Heart left ventricle (tissue), 16 donors: ENCODE measurements at regions not wholly inside any gene's neighbourhood (a gene's known extent, or its start where the extent isn't known, plus 50 kb on each side); places are given as distances from the start of the nearest gene placed in this dataset.
"Not testable (repeated sequence)": the region's sequence is repeated elsewhere in the genome, so short reads cannot be mapped to it uniquely, and the experiment has no call there.

Source experiments
- ATAC-seq, 4 donors: fragments of 200-7000 bp; cut with Tn5 transposase; one replicate each; pipeline ENCODE4 v1.9.1; 2020 to 2022; ENCODE audit warnings: moderate library complexity in 4 of 4, mild to moderate bottlenecking in 3 of 4, moderate number of reproducible peaks in 1 of 4
- DNase-seq, 5 donors: peaks; one replicate each; pipeline ENCODE4 v3.0.0-alpha.2; 2020
- H3K27ac ChIP-seq, 12 donors: fragments of 200-600 bp; sonication (generic) in 4 of 12; one replicate each; pipeline versions ENCODE4 v1.5.0 to v1.8.0; 2016 to 2022; ENCODE audit warnings: mild to moderate bottlenecking in 2 of 12
- H3K27me3 ChIP-seq, 9 donors: fragments of 200-600 bp; sonication (generic) in 2 of 9; one replicate each; pipeline versions ENCODE4 v1.5.1 to v1.8.0; 2016 to 2022; ENCODE audit warnings: mild to moderate bottlenecking in 3 of 9
- H3K36me3 ChIP-seq, 9 donors: fragments of 200-600 bp; sonication (generic) in 2 of 9; one replicate each; pipeline versions ENCODE4 v1.5.0 to v1.8.0; 2018 to 2022; ENCODE audit warnings: mild to moderate bottlenecking in 2 of 9
- H3K4me1 ChIP-seq, 12 donors: fragments of 200-600 bp; sonication (generic) in 4 of 12; one replicate each; pipeline versions ENCODE4 v1.5.0 to v1.8.0; 2016 to 2022; ENCODE audit warnings: mild to moderate bottlenecking in 3 of 12
- H3K4me3 ChIP-seq, 12 donors: fragments of 200-600 bp; sonication (generic) in 4 of 12; one replicate each; pipeline versions ENCODE4 v1.5.0 to v1.8.0; 2017 to 2022; ENCODE audit warnings: mild to moderate bottlenecking in 9 of 12, moderate library complexity in 4 of 12
- H3K9me3 ChIP-seq, 12 donors: fragments of 200-600 bp; sonication (generic) in 4 of 12; one replicate each; pipeline versions ENCODE4 v1.5.0 to v1.8.0; 2016 to 2022; ENCODE audit warnings: mild to moderate bottlenecking in 1 of 12
- WGBS, 4 donors: extraction: QIAGEN DNeasy Blood & Tissue Kit in 2 of 4; methylation state at CpG; one replicate each; pipeline versions ENCODE4 v1.1.5 to v1.1.7; 2013 to 2018; 5-methylcytosine and 5-hydroxymethylcytosine counted together
- intact Hi-C, 10 donors: fragments of 100-400 bp; cut with DNase I; formaldehyde crosslinking; loops; one replicate each; pipeline versions ENCODE4 v1.11.1 to v1.14.2; 2022
- donor health status: ischemic (EF 13 %, LVEDD 7.1; RV severe dilation, severe dysfunction).
- donor health status: healthy with polysubstance abuse.
- donor health status: DM: no; HTN: yes; CAD: no.
- donor health status: DM: no; HTN: no; CAD: no.
- donor health status: ischemic (EF 25% LVEDD 6.9; RV normal size, moderate dysfunction).
- donor health status: ischemic (EF 25% LVEDD 5.7; RV mildly dilated, moderate dysfunction).
- donor health status: healthy.
- donor health status: DM: yes; HTN: yes; CAD: no.
- donor health status: ischemic (EF 35%, LVEDD 5.7; RV mildly dilated, moderate dysfunction).
- donor health status: nonischemic (EF 11% LVEDD 7.7; RV severe dilation, severe dysfunction).
- donor health status: DM: yes; HTN: yes; CAD: no.
- donor health status: PGD.
- donor health status: ischemic (EF 29% LVEDD 5.4; RV normal size, mild dysfunction).
- donor health status: nonischemic (EF 23%, LVEDD 6.1; RV moderate dilation, normal function).

DNA sequence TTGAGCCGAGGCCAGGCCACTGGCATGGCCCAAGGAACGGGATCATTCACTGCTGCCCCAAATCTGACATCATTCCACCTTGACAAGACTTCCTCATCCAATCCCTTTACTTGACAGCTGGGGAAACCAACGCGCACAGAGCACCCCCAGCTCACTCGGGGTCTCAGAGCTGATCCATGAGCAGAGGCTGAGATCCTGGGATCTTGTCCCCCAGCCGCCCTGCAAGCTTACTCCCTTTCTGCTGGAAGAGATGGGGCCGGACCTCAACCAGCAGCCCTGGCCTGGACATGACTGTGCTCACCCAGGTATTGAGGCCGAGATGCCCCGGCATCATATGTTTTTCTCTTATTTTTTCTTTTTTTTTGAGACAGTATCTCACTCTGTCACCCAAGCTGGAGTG, 161.6 kb downstream of the GGTLC3 start:
- ATAC-seq, H3K4me3 ChIP-seq, intact Hi-C loops, H3K36me3 ChIP-seq, H3K27ac ChIP-seq, H3K4me1 ChIP-seq, H3K27me3 ChIP-seq, H3K9me3 ChIP-seq: not testable (repeated sequence)
- 91 to 99% (median 93%) methylated on average over 3 to 9 of the region's 9 CpGs; no CpG with 5 or more reads in 1 of the 4 donors for WGBS, 4 donors
- peak in 1 of 5 donors; percentile 18 for DNase-seq
